PC-3 (cell line): ENCODE measurements at regions not wholly inside any gene's neighbourhood (a gene's known extent, or its start where the extent isn't known, plus 50 kb on each side); places are given as distances from the start of the nearest gene placed in this dataset.

Experiments used
- EZH2phosphoT487 ChIP-seq: fragments of 300-600 bp; sonication (generic); IDR thresholded peaks from 2 replicates; pipeline ENCODE4 v1.6.1; 2018; ENCODE audit warnings: mild to moderate bottlenecking, antibody characterized with exemption, low read length, borderline replicate concordance
- TF ChIP-seq, protein P1 (sequence below): fragments of 300-600 bp; sonication (generic); conservative IDR thresholded peaks from 2 replicates; pipeline ENCODE4 v1.5.1; 2017; ENCODE audit warnings: antibody characterized with exemption, low read depth, mild to moderate bottlenecking, low read length

DNA sequence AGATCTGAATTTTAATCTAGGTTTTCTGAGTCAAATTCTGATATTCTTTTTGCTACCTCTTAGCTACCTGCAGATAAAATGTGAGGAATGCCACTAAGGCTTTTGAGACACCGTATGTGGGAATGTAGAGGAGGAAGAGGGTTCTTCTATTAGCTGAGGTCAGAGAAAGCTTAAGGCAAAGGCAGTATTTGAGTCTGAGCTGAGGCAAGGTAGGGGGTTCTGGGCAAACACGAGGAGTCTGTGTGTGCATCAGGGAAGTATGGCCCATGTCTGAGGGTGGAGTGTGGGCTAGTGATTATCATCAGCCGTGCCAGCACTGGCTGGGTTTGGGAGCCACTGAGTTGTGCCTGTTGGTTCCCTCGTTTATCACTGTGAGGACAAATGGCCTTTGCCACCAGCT lies 181.1 kb downstream of the SOX2 start:
- TF ChIP-seq, protein P1, sequence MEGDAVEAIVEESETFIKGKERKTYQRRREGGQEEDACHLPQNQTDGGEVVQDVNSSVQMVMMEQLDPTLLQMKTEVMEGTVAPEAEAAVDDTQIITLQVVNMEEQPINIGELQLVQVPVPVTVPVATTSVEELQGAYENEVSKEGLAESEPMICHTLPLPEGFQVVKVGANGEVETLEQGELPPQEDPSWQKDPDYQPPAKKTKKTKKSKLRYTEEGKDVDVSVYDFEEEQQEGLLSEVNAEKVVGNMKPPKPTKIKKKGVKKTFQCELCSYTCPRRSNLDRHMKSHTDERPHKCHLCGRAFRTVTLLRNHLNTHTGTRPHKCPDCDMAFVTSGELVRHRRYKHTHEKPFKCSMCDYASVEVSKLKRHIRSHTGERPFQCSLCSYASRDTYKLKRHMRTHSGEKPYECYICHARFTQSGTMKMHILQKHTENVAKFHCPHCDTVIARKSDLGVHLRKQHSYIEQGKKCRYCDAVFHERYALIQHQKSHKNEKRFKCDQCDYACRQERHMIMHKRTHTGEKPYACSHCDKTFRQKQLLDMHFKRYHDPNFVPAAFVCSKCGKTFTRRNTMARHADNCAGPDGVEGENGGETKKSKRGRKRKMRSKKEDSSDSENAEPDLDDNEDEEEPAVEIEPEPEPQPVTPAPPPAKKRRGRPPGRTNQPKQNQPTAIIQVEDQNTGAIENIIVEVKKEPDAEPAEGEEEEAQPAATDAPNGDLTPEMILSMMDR, result no peak
- no peak for TF ChIP-seq EZH2phosphoT487
